ENCODE measurements at regions not wholly inside any gene's neighbourhood (a gene's known extent, or its start where the extent isn't known, plus 50 kb on each side); places are given as distances from the start of the nearest gene placed in this dataset.

DNA sequence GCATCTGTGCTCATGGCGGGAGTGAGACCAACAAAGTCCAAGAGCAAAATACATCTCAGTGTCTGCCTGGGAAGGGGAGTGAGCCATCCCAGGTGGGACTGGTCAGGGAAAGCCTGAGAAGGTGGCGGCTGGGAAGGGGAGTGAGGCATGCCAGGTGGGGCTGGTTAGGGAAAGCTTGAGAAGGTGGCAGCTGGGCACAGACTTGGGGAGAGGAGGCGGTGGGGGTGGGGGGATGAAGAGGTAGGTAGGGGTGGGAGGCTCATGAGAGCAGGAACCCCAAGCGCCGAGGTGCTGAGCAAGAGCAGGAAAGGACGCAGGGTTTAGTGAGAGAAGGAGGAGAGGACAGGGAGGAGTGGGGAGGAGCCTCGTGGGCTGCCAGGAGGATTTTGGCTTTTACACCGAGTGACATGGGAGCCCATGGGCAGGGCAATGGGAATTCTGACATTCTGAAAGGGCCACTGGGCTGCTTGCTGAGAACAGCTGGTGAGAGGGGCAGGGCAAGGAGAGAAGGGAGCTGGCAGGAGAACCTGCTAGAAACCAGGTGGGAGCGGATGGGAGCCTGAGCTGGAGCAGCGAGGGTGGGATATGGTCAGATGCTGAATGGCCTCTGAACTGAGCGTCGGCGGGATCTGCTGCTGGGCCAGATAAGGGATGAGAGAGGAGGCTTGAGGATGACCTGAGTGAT lies 256.1 kb upstream of the RPL38 start:
- TF ChIP-seq, protein P1, sequence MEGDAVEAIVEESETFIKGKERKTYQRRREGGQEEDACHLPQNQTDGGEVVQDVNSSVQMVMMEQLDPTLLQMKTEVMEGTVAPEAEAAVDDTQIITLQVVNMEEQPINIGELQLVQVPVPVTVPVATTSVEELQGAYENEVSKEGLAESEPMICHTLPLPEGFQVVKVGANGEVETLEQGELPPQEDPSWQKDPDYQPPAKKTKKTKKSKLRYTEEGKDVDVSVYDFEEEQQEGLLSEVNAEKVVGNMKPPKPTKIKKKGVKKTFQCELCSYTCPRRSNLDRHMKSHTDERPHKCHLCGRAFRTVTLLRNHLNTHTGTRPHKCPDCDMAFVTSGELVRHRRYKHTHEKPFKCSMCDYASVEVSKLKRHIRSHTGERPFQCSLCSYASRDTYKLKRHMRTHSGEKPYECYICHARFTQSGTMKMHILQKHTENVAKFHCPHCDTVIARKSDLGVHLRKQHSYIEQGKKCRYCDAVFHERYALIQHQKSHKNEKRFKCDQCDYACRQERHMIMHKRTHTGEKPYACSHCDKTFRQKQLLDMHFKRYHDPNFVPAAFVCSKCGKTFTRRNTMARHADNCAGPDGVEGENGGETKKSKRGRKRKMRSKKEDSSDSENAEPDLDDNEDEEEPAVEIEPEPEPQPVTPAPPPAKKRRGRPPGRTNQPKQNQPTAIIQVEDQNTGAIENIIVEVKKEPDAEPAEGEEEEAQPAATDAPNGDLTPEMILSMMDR (IDR thresholded peaks at IDR 0.05 in 2 of 3, conservative IDR thresholded peaks at IDR 0.05 in 1 of 3; ENCODE audit: insufficient read depth in 2 of 3, low read depth in 1 of 3, low read length in 3 of 3) = no peak
- TF ChIP-seq MYC (IDR thresholded peaks at IDR 0.05; ENCODE audit: low read depth, low read length) (no peak), MYC (CRISPR knock-in tag; IDR thresholded peaks at IDR 0.05; ENCODE audit: borderline replicate concordance, low read depth) (no peak), STAT5A (IDR thresholded peaks at IDR 0.05; ENCODE audit: borderline replicate concordance, low read length) (no peak), BHLHE40 (IDR thresholded peaks at IDR 0.05; ENCODE audit: low read length) (no peak), SPI1 (IDR thresholded peaks at IDR 0.05; ENCODE audit: borderline replicate concordance, low read depth, low read length) (no peak), BDP1 (IDR thresholded peaks at IDR 0.05; ENCODE audit: insufficient read depth, insufficient read length) (no peak)
